Stimulated activated CD4-positive, alpha-beta T cell treated with anti-CD3 and anti-CD28 coated beads, Interleukin-15, amount 100 ng/mL, for 24 hours (primary cell): ENCODE measurements at regions not wholly inside any gene's neighbourhood (a gene's known extent, or its start where the extent isn't known, plus 50 kb on each side); places are given as distances from the start of the nearest gene placed in this dataset.
"Not testable (repeated sequence)": the region's sequence is repeated elsewhere in the genome, so short reads cannot be mapped to it uniquely, and the experiment has no call there.

Source experiments
- DNase-seq: peaks from one replicate; pipeline ENCODE4 v3.0.0-alpha.2; 2020

DNA sequence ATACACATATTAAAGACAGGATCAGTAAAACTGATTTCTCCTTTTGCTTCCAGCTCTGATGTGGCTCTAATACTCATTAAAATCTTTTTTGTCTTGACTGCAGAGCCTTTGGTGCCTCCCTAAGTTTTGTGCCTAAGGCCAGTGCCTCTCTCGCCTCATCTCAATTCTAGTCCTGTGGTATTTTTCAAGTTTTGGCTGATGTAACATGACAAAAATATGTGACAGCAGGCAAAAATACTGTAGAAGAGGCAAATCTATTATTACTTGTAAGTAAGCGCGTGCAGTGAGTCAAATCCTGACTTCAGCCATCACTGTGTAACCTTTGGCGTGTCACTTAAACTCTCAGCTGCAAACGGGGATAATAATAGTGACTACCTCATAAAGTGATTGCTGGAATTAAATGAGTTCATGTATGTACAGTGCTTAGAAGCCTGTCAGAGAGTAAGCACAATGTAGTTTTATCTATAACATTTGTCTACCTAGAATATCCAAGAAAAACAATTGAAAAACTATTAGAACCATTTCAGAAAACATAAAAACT, 74.0 kb downstream of the MAB21L3 start:
- DNase-seq = no peak

DNA sequence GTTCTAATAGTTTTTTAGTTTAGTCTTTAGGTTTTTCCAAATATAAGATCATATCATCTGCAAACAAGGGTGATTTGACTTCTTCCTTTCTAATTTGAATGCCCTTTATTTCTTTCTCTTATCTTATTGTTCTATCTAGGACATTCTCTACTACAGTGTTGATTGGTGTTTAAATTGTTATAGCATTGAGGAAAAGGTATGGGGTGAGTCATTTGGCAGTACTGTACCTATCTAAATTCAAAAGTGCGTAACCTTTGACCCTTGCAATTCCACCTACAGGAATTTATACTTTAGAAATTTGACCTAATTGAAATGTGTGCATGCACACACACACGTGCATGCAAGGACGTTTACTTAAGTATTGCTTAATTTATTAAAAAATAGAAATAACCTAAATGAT, 78.3 kb downstream of the MAB21L3 start:
- no peak for DNase-seq

DNA sequence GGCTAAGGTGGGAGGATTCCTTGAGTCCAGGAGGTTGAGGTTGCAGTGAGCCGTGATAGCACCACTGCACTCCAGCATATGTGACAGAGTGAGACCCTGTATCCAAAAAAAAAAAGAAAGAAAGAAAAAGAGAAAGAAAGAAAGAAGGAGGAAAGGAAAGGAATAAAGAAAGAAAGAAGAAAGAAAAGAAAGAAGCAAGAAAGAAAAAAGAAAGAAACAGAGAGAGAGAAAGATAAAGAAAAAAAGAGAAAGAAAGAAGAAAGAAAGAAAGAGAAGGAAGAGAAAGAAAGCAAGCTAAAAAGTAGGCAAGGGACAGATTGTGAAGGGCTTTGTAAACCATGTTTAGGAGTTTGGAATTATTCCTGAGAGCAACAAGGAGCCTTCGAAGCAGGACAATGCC, 80.1 kb downstream of the MAB21L3 start:
- no peak for DNase-seq

DNA sequence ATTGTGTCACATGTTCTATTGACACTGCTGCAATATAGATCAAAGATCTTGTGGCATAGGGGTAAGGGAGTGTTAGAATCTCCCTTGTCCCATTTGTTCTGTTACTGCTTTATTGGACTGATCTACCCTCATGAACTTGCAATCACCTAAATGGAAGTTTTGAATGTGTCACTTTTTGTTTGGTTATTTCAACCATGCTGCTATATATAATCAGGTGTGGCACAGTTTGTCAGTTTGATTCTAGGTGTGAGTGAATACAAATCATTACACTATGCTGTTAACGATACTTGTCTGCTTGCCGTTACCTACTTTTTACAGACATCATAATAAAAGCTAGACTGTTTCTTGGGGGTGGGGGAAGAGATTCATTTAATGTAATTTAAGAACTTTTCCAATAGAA, 82.6 kb downstream of the MAB21L3 start:
- no peak for DNase-seq

DNA sequence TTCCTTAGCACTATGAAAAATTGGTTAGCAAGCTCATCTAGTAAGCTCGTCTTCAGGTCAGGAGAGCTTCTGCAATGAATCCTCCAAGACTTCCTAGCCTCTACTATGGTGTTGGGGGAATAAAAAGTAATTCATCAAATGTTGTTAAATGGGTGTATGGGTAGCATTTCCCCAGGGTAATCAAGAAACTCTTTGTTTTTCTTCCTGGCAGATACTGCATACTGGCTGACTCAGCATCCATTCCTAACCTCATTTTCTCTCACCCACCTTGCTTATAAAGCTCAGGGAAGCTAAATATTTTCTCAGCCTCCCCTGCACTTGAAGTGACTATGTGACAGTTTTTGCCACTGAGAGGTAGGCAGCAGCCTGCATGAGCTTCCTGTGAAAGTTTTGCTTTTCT, 83.4 kb downstream of the MAB21L3 start:
- DNase-seq = no peak

DNA sequence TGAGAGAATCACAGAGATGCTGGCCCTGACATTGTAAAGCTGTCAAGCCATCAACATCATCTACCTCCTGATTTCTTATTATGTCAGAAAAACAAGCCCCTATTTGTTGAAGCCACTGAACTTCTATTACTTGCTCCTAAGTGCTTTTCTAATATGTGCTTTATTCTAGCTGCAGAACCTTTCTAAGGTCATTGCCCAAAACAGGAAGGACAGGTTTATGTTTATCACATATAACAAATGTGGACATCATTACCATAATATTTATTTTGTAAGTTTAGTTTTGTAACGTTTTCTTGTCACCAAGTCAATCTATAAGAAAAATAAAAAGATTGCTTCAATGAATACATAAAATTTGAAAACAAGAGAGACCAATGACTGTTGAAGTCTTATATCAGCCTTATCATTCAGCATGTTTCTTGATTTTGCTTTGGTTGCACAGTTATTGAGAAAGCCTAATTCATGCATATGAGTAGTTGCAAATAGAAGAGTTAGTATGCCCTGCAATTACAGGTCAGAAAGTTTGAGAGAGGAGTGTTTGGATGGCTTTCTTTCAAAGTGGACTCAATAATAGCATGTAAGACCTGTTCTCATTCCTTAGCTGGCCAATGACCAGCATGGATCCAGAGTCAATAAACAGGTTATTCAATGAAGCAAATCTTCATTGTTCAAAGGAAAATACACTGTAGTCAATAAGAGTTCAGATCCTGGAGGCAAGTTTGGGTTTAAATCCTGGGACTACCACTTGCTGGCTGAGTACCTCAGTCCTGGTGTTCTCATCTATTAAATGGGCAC, 84.1 kb downstream of the MAB21L3 start:
- DNase-seq = no peak

DNA sequence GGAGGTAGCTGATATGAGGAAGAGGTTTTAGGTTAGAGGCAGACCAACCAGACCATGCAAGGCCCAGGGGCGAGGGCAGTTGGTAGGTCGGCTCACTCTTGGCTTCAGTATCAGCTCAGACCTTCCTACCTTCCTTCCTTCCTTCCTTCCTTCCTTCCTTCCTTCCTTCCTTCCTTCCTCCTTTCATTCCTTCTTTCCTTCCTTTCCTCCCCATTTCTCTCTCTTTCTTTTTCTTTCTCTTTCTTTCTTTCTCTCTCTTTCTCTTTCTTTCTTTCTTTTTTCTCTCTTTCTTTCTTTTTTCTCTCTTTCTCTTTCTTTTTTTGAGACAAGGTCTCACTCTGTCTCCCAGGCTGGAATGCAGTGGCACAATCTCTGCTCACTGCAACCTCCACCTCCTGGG, 89.1 kb downstream of the MAB21L3 start:
- DNase-seq = not testable (repeated sequence)

DNA sequence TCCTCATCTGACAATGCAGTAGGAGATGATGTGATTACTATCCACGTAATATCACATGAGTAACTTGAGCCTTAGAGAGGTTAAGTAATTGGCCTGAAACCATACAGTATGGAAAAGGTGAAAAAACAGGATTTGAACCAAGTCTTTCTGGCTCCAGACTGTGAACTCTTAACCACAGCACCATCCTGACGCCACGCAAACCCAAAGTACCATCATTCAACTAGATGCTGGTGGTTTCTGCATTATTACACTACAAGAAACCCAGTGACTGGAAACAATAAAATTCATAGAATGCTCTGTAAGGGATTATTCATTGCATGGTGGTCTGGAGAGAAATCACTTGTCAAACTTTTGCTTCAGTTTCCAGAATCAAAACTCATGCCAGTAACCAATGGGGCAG, 90.7 kb downstream of the MAB21L3 start:
- DNase-seq = no peak

DNA sequence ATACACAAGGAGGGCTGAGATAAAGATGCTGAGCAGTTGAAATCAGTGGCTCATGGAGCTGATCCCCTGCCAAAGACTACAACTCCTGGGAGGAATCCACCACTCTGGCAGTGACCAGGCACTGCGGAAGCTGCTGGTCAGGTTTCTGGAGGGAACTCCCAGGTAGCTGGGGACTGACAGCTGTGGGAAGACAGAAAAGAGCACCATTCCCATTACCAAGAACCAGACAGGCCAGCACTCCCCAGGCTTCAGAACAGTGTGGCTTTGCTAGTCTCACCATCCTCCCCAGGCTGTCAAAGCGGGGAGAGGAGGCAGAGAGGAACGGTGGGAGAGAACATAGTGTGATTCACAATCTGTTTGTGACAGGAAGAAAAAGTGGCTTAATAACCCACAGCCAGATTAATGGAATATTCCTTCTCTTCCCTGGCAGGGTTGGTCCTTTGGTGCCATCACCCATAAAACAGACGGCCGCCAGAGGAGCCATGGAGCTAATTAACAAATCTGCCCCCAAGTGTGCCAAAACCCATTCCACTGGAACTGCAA, 92.1 kb downstream of the MAB21L3 start:
- DNase-seq = no peak

DNA sequence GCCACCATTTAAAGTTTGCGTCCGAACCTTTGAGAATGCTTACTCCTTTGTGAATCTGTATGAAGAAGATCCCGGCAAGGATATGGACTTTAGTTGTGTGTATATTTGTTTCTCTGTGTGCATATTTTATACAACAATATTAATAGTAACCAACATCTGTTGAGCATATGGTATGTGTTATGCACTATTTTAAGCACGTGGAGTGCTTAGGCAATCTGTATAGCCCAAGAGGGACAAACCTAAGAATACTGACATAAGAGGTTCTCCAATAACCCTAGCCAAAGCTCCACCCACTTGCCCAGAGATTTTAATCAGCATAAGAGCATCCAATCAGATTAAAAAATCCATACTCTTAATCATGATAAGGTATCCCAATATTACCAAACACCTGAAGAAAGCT, 92.7 kb downstream of the MAB21L3 start:
- no peak for DNase-seq

DNA sequence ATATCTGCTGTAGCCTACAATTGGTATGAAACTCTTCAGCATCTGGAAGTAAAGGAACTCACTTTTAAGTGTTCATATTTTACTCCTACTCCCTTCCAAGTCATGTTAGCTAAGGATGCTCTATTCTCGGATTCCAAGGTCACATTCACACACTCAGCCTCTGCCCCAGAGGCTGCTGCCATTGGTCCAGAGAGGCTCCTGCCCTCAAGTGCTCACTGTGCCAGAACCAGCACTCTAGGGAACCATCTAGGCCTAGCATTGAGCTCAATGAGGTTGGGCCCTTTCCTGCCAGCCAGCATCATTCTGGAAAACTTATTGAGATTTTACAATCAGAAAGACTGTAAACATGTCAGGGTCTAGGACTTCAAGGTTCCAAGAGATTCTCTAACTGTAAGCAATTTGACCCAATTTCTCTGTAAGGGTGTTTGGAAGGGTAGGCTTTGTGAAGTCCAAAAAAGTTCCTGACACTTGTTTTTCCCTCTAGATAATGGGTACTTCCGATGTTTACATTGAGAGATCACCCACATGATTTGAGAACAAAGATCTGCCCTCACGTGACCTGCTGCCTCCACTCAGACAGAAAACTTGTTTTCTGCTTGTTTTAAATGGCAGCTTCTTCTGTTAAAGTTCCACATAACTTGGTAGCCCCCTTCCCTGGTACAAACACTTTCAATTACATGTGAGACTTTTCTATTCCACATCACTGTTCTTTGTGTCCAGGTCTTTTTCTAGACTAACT, 94.9 kb downstream of the MAB21L3 start:
- DNase-seq = no peak

DNA sequence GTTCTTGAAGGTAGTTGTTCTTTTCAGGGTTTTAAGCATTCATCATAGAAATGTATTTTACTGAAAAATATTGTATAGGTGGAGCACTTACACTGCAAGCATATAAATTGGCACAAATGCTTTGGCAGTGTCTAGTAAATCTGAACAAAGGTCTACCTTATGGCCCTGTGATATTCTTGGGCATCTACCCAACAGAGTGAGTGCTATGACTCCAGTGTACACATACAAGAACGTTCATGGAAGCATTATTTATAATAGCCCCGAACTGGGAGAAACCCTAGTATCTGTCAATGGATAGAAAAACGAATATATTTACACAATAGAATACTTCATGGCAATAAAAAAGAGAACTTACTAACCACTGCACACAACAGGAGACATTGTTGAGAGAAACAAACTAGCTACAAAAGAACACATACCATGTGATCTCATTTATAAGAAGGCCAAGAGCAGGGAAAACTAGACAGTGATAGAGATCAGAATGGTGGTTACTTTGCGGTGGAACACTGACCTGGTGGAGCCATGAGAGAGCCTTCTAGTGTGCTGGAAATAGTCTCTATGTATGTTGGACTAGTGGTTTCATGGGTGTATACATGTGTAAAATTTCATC, 96.0 kb downstream of the MAB21L3 start:
- no peak for DNase-seq

DNA sequence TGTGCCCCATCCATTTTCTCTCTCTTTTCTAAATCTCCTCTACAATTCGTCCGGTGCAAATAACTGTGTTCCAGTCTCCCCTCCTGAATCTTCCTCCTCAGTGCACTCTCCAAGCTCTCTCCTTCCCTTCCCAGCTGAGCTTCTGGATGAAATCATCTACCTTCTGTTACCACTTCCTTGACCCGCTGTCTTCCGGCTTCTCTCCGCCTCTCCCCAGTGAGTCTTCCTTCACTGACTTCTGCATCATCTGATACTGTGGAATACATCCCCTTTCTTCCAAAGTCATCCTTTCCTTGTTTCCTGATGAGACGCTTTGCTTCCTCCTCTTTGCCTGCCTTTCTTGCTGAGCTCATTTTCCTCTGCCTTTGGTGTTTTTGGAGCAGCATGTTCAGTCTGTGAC, 96.9 kb downstream of the MAB21L3 start:
- DNase-seq = no peak

DNA sequence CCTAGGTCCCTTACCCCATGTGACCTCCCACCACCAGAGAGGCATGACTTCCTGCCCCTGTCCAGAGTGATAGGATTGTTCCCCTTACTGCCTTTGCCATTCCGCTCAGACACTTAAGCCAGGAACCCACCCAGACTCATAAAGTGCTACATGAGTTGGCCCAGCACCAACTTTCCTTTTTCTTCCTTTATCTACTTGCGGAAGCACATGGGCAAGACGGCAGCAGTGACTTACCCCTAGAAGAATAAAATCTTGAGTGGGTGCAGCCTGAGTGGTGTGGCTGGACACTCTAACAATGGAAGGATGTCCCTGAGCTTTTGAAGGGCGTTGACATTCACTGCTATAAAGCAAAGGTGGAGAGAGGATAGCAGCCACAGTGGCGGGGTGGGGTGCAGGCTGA, 100.1 kb downstream of the MAB21L3 start:
- no peak for DNase-seq

DNA sequence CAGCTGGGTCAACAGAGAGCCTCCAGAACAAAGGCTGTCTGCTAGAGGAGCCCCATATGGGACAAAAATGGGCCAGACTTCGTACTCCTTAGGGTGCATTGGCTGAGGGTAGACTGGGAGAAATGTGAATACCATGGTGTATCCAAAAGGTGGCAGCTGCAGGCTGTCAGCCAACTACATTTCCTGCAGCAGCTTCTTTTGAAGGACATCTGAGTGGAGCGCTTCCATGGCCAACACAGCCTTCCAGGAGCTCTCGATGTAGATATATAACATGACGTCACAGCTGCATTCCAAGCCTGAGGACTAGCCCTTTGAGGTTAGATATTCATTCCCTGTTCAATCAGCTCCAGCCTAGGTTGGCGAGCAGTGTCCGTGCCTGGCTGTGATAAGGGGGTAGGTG, 107.7 kb downstream of the MAB21L3 start:
- no peak for DNase-seq

DNA sequence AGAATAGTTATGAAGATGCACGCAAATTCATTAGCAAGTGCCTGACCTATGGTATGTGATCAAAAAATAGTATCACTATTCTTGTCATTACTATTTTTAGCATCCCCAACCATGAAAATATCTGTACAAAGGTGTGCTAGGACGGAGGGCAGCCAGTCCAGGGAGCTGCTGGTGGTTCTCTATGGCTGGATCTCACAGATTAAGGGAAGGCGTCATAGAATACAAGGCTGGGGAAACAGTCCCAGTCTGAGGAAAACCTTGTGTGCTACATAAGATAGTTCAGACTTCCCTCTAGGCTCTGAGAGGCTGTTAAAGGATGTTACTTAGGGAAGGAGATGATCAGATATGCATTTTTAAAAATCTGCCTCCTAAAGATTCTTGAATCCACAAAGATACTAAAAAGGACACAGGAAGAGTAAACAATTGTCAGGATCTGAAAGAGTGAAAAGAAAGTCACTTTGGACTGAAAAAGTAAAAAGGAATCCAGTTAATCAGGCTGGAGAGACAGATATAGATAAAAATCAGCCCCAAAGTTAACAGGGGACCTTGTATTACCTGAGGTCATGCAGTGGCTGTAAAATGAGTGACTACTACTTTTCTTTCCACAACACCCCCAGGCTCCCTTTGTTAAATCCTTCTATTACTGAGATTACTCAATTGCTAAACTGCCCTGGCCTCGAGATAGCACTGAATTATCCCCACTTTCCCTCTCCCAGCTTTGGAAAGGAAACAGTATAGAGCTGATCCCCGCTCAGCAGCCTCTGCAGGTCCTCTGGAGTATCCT, 108.6 kb downstream of the MAB21L3 start:
- no peak for DNase-seq

DNA sequence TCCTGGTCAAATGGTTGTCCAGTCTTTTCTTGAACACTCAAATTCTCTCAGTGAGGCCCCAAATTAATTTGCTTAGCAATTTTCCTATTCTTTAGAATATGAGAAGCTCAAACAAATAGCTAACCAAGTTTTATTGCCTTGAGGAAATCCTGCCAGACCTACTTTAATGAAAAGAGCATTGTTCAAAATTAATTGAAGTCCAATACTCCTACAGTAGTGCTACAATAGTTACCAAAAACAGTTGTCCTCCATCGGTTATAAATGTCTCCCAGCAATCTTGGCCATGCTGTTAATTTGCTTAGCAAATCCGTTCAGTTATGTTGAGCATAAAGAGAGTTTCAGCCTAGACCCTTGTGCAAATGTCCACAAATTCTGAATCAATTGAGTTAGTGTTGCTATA, 112.9 kb downstream of the MAB21L3 start:
- no peak for DNase-seq

DNA sequence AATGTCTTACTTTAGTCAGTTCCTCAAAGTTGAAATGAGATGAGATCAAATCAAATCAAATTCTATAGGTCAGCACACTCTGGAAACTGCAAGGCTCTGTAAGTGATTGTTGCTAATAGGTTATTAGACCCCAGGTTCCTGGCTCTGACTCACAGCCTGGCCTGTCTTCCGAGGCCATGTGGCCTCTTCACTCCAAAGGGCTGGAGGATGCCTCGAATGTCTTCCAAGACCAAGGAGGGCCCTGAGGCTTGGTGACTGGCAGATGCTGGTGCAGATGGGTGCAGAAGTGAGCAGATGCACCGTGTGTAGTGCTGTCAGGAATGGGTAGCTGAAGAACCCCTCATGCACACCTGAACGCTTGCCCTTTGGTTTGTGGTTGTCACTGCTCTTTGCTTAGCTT, 113.4 kb downstream of the MAB21L3 start:
- DNase-seq = no peak

DNA sequence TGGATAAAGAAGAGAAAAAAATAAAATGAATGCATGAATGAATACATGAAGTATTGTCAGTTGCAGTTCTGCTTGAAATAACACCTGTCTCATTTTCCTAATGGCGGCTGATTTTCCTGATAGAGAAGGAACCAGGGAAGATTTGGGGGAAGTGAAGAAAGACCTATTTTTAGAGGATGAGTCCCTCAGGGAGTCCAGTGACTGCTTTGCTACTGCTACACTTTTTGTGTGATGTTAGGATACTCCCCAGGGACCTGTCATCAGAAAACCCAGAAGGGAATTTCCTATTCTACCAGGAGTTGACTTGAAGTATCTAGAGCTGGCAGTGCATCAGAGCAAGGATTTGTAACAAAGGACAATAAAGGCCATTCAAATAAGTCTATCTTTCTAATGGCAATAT, 114.8 kb downstream of the MAB21L3 start:
- DNase-seq = no peak

DNA sequence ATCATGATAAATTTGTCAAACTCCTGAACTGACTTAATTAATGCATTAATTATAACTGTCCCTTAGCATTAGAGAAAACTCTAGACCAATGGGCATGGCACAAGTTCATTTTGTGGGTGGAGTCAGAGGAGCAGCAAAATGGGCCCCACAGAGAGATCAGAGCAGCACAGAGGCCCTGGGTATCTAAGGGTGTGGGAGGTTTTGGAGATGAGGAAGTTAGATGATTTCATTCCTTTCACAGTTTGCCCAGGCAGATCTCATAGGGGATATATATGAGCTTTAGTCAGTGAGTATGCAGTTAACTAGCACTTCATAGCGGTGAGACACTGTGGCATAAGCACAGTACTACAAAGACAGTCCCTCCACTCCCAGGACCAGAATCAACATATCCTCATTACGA, 117.3 kb downstream of the MAB21L3 start:
- no peak for DNase-seq

DNA sequence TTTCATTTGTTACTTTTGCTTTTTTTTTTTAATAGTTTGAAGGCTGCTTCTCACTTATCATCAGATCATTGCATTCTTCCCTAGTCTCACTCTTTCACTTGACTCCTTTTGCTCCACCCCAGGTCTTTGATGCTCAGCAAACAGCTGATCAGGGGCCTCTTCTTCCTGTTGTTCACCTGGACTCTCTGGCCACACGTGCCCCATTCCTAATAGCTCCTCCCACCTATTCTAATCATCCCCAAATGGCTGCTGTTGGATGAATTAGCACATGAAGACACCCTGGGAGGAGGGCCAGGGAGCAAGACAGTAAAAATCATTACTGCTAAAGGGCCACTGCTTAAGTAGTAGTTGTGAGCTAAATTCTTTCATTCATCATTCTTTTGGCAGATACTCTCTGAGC, 119.5 kb downstream of the MAB21L3 start:
- DNase-seq = no peak

DNA sequence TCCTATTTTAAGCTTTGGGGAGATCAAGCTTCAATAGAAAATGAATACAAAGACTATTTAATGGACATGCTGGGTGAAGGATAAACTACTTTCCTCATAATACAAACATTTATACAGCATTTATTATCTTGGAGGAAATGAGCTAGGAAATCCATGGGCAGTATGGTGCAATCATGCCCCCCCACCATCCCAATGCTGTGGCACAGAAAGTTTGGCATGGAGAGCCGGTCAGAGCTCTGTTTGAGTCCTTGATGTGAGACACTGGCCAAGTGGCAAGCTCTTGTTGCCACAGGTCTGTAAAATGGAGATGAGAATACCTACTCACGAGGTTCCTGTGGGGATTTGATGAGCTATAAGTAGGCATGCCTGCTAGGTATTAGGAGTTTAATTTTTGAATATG, 120.6 kb downstream of the MAB21L3 start:
- no peak for DNase-seq

DNA sequence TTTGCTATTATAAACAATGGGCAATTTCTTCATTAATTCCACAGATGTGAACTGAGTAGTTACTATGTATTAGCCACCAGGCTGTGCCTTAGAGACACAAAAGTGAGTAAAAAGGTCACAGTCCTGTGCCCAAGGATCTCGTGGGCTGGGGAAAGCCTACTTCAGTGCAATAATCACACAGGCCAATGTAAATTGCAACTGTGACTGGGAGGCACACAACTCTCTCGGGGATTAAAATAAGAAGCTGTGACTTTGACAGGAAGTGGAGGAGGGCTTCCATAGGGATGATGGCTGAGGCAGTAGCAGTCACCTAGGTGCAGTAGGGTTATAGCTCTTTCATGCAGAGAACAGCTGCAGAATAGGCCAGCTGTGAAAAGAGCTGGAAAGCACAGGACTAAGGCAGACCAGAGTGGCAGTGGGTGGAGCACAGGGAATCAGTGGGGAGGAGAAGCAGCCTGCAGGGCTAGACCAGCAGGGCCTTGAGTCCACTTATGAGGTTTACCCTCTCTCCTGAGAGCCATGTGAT, 121.9 kb downstream of the MAB21L3 start:
- no peak for DNase-seq
